ENCODE measurements at regions not wholly inside any gene's neighbourhood (a gene's known extent, or its start where the extent isn't known, plus 50 kb on each side); places are given as distances from the start of the nearest gene placed in this dataset.

- TF ChIP-seq POLR2AphosphoS5 (IDR thresholded peaks at IDR 0.05; ENCODE audit: low read depth, low read length) = no peak
- no peak for TF ChIP-seq ZNF274 (IDR thresholded peaks at IDR 0.05; ENCODE audit: low read depth, low read length)
Measured at GRCh38 chr7:23925088-23925487, 215.1 kb downstream of the STK31 start.
